Esophagus muscularis mucosa (tissue), 3 donors: ENCODE measurements at regions not wholly inside any gene's neighbourhood (a gene's known extent, or its start where the extent isn't known, plus 50 kb on each side); places are given as distances from the start of the nearest gene placed in this dataset.

Source experiments
- POLR2A ChIP-seq: fragments of 450-650 bp; IDR thresholded peaks from one replicate; pipeline ENCODE4 v1.6.1; 2017; ENCODE audit warnings: antibody characterized with exemption, moderate library complexity, mild to moderate bottlenecking, low read depth
- POLR2AphosphoS5 ChIP-seq, 2 donors: sonication (generic); formaldehyde crosslinking; IDR thresholded peaks; one replicate each; pipeline ENCODE4 v1.6.1; 2017; ENCODE audit warnings: antibody characterized with exemption in 2 of 2
- TF ChIP-seq, protein P1 (sequence below), 3 experiments: fragments of 200-600 bp in 2 of 3; fragments of 450-650 bp in 1 of 3; sonication (generic) in 2 of 3; IDR thresholded peaks; one replicate each; pipeline ENCODE4 v1.5.1; 2017 to 2019; ENCODE audit warnings: antibody characterized with exemption in 3 of 3, mild to moderate bottlenecking in 2 of 3, moderate library complexity in 1 of 3

DNA sequence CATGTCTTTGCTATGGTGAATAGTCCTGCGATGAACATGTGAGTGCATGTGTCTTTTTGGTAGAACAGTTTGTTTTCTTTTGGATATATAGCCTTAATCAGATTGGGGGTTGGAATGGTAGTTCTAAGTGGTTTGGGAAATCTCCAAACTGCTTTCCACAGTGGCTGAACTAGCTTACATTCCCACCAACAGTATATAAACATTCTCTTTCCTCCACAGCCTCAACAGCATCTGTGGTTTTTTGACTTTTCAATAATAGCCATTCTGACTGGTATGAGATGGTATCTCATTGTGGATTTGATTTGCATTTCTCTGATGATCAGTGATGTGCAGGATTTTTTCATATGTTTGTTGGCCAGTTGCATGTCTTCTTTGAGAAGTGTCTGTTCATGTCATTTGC is 112.2 kb upstream of the SESTD1 start:
- TF ChIP-seq POLR2A = no peak
- TF ChIP-seq, protein P1, sequence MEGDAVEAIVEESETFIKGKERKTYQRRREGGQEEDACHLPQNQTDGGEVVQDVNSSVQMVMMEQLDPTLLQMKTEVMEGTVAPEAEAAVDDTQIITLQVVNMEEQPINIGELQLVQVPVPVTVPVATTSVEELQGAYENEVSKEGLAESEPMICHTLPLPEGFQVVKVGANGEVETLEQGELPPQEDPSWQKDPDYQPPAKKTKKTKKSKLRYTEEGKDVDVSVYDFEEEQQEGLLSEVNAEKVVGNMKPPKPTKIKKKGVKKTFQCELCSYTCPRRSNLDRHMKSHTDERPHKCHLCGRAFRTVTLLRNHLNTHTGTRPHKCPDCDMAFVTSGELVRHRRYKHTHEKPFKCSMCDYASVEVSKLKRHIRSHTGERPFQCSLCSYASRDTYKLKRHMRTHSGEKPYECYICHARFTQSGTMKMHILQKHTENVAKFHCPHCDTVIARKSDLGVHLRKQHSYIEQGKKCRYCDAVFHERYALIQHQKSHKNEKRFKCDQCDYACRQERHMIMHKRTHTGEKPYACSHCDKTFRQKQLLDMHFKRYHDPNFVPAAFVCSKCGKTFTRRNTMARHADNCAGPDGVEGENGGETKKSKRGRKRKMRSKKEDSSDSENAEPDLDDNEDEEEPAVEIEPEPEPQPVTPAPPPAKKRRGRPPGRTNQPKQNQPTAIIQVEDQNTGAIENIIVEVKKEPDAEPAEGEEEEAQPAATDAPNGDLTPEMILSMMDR (IDR thresholded peaks at IDR 0.05) = no peak
- TF ChIP-seq POLR2AphosphoS5 (IDR thresholded peaks at IDR 0.05) = no peak
